ENCODE measurements at regions not wholly inside any gene's neighbourhood (a gene's known extent, or its start where the extent isn't known, plus 50 kb on each side); places are given as distances from the start of the nearest gene placed in this dataset.

DNA sequence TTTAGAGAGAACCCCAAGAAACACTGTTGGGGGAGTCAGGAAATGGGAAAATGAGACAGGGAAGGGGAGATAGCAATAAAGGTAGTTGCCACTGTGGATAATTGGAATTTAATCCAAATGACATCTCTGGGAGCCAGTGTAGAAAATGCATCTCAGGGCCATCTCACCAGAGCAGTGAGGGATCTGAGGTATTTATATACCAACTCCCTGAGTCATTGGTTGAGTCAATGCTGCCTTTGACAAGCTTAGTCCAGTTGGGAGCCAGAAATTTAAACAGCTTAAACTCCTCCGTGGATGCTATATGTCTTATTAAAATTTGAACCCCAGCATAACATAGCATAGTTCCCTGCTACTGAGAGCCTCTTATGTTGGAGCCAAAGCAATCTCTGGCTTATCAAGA, 140.3 kb downstream of the SLC30A10 start:
- no peak overlapping the region for H3K27ac Mint-ChIP-seq
- H3K27me3 ChIP-seq (ENCODE audit: insufficient read depth, low read length, poor library complexity, severe bottlenecking): no peaks in the 10 kb centered on the region
- no peaks in the 10 kb centered on the region for H3K4me1 Mint-ChIP-seq
- H3K4me3 Mint-ChIP-seq: no peak overlapping the region
- H3K9me3 ChIP-seq (ENCODE audit: low read length): no peaks in the 10 kb centered on the region
- peaks cover 0 to 2% (median 2%) of the 10 kb centered on the region in 5 donors for H3K9me3 Mint-ChIP-seq
- DNase-seq: no peak
- no peaks in the 10 kb centered on the region for H3K36me3 ChIP-seq (ENCODE audit: insufficient read depth, low read length)
- H3K4me3 ChIP-seq (ENCODE audit: low read length): no peak overlapping the region
- H3K27ac ChIP-seq (ENCODE audit: low read depth, low read length): no peak overlapping the region
- H3K36me3 Mint-ChIP-seq: no peaks in the 10 kb centered on the region
- no peaks in the 10 kb centered on the region for H3K4me1 ChIP-seq (ENCODE audit: insufficient read depth, low read length)
- H3K27me3 Mint-ChIP-seq: no peaks in the 10 kb centered on the region
- ChIA-PET CTCF (no interaction called here), POLR2A (no interaction called here)

DNA sequence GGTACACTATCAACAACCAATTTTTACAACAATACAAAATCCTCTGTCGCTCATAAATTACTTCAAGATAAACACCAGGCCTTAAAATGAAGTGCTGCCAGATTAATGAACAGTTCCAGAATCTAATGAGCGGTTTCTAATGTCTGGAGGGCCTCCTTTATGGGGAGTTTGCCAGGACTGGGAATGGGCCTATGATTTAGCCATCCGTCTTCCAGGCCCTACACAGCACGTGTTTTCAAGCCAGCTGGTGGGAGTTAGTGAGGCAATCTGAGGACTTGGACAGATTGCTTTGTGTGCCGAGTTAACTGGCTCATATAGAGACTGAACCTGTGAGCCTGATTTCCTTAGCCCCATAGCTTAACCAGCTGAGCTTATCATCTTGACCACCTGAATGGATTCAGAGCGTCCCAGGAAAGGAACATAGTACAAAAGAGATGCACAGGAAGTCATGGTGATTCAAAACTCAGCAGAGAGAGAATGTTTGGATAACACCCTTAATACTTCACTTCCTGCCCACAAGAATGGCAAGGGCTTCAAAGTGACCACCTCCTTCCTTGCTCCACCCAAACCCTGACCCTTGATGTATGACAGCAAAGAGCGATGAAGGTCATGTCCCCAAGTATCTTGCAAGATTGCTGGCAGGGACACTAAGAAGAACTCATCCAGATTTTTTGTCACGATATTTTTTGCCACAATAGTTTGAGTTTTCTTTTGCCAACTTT, 143.5 kb downstream of the SLC30A10 start:
- Mint-ChIP-seq H3K9me3 (peaks cover 0 to 2% (median 0%) of the 10 kb centered on the region in 5 donors), H3K27ac (no peak overlapping the region), H3K4me3 (no peak overlapping the region), H3K36me3 (no peaks in the 10 kb centered on the region), H3K27me3 (no peaks in the 10 kb centered on the region), H3K4me1 (no peaks in the 10 kb centered on the region)
- no peaks in the 10 kb centered on the region for H3K27me3 ChIP-seq (ENCODE audit: insufficient read depth, low read length, poor library complexity, severe bottlenecking)
- no peak overlapping the region for H3K4me3 ChIP-seq (ENCODE audit: low read length)
- no peaks in the 10 kb centered on the region for H3K9me3 ChIP-seq (ENCODE audit: low read length)
- ChIA-PET POLR2A (no interaction called here), CTCF (no interaction called here)
- H3K4me1 ChIP-seq (ENCODE audit: insufficient read depth, low read length): no peaks in the 10 kb centered on the region
- no peaks in the 10 kb centered on the region for H3K36me3 ChIP-seq (ENCODE audit: insufficient read depth, low read length)
- DNase-seq: no peak
- no peak overlapping the region for H3K27ac ChIP-seq (ENCODE audit: low read depth, low read length)

DNA sequence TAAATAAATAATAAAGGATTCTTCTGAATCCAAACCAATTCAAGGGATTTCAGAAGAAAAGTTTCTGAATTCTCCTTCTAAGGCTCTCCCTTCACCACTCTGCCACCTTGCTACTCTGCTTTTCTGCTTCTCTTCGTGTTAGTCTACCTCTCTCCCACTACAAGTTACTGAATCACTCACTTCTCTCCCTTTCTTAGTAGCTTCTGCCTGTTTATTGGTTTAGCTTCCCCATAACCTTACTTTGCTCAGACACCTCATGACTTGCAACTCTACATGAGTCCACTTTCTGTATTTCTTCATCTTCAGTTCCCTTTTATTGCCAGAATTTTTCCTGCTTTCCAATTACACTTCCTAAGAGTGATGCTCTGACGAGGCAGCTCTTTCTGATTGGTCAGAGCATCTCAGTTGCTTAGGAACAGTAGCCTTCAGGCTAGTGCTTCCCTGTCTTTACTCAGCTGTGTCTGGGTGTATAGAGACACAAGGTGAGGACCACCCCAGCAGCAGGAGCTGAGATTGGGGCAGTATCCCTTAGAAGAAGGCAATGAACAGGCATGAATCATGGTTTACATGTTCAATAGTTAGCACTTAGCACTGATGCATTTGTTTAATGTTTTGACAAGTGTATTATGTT, 144.6 kb downstream of the SLC30A10 start:
- CTCF ChIA-PET: no interaction called here
- no peaks in the 10 kb centered on the region for H3K36me3 ChIP-seq (ENCODE audit: insufficient read depth, low read length)

DNA sequence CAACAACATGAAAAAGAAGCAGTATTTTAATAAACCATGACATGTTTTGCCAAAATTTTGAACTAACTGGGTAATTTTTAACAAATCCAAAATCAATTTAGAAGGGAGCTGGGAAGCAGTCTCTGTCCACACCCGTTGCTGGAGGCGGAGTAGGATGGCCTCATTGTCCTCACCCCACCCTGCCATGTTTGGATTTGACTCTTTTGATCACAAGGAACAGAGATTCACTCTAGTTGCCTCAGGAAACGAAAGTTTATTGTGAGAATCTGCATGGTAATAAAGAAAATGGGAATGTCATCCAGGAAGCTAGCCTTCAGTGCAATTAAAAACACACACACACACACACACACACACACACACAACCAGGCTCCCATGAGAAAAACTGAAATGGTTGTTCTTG, 145.4 kb downstream of the SLC30A10 start:
- Histone ChIP-seq H3K4me3 (ENCODE audit: low read length) (no peak overlapping the region), H3K36me3 (ENCODE audit: insufficient read depth, low read length) (no peaks in the 10 kb centered on the region), H3K9me3 (ENCODE audit: low read length) (no peaks in the 10 kb centered on the region), H3K27me3 (ENCODE audit: insufficient read depth, low read length, poor library complexity, severe bottlenecking) (no peaks in the 10 kb centered on the region), H3K4me1 (ENCODE audit: insufficient read depth, low read length) (no peaks in the 10 kb centered on the region), H3K27ac (ENCODE audit: low read depth, low read length) (no peak overlapping the region)
- no peak for DNase-seq
- ChIA-PET CTCF (no interaction called here), POLR2A (no interaction called here)
- Mint-ChIP-seq H3K27me3 (peaks cover 0 to 3% of the 10 kb centered on the region in 2 donors), H3K4me3 (no peak overlapping the region), H3K9me3 (peaks cover 0 to 2% (median 0%) of the 10 kb centered on the region in 5 donors), H3K27ac (no peak overlapping the region), H3K4me1 (no peaks in the 10 kb centered on the region), H3K36me3 (no peaks in the 10 kb centered on the region)

More for the DNA sequence above, 144.6 kb downstream of the SLC30A10 start:
- DNase-seq: no peak
- Mint-ChIP-seq H3K27me3 (peaks cover 0 to 3% of the 10 kb centered on the region in 2 donors), H3K4me1 (no peaks in the 10 kb centered on the region), H3K4me3 (no peak overlapping the region), H3K36me3 (no peaks in the 10 kb centered on the region), H3K27ac (no peak overlapping the region), H3K9me3 (peaks cover 0 to 2% (median 0%) of the 10 kb centered on the region in 5 donors)
- Histone ChIP-seq H3K4me3 (ENCODE audit: low read length) (no peak overlapping the region), H3K27ac (ENCODE audit: low read depth, low read length) (no peak overlapping the region), H3K4me1 (ENCODE audit: insufficient read depth, low read length) (no peaks in the 10 kb centered on the region), H3K9me3 (ENCODE audit: low read length) (no peaks in the 10 kb centered on the region), H3K27me3 (ENCODE audit: insufficient read depth, low read length, poor library complexity, severe bottlenecking) (no peaks in the 10 kb centered on the region)
- POLR2A ChIA-PET: no interaction called here

DNA sequence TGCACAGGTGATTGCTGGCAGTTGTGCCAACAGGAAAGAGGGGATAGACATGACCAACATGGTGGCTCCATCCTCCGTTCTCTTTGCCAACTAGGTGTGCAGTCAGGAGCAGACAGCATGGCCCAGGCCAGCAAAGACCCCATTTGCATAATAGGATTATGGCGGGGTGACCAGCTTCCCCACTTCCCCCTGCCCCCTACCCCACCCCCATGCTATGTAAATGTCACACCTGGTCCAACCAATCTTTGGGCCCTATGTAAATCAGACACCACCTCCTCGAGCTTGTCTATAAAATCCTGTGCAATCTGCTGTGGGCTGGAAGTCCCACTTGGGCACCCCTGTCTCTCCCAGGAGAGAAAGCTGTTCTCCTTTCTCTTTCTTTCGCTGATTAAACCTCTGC, 146.0 kb downstream of the SLC30A10 start:
- POLR2A ChIA-PET: no interaction called here
- Mint-ChIP-seq H3K27ac (no peak overlapping the region), H3K4me1 (no peaks in the 10 kb centered on the region), H3K27me3 (peaks cover 0 to 3% of the 10 kb centered on the region in 2 donors), H3K4me3 (no peak overlapping the region), H3K9me3 (peaks cover 0 to 2% (median 0%) of the 10 kb centered on the region in 5 donors), H3K36me3 (no peaks in the 10 kb centered on the region)
- Histone ChIP-seq H3K27ac (ENCODE audit: low read depth, low read length) (no peak overlapping the region), H3K4me1 (ENCODE audit: insufficient read depth, low read length) (no peaks in the 10 kb centered on the region), H3K36me3 (ENCODE audit: insufficient read depth, low read length) (no peaks in the 10 kb centered on the region), H3K4me3 (ENCODE audit: low read length) (no peak overlapping the region), H3K9me3 (ENCODE audit: low read length) (no peaks in the 10 kb centered on the region), H3K27me3 (ENCODE audit: insufficient read depth, low read length, poor library complexity, severe bottlenecking) (no peaks in the 10 kb centered on the region)
- CTCF ChIA-PET: no interaction called here
- DNase-seq: no peak

DNA sequence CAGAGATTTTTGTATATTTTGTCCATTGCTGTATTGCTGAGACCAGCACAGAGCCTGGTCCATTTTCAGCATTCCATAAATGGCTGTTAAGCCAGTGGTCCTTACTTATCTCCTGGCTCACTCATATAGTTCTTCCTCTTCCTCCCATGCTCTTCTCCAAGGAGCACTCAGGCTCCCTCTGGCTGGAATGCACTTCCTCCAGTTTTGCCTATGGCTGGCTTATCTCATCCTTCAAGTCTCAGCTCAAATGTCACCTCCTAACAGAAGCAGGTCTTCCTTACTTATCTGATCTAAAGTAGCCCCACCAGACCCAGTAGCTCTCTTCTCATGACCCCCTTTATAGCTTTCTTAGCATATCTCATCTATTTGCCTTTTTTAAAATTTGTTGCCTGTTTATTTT, 146.9 kb downstream of the SLC30A10 start:
- Mint-ChIP-seq H3K4me3 (no peak overlapping the region), H3K4me1 (no peaks in the 10 kb centered on the region), H3K27ac (peak overlapping the region in 1 of 8 donors; percentile 8), H3K36me3 (no peaks in the 10 kb centered on the region), H3K9me3 (peaks cover 0 to 6% (median 0%) of the 10 kb centered on the region in 5 donors), H3K27me3 (peaks cover 0 to 3% of the 10 kb centered on the region in 2 donors)
- Histone ChIP-seq H3K4me1 (ENCODE audit: insufficient read depth, low read length) (no peaks in the 10 kb centered on the region), H3K36me3 (ENCODE audit: insufficient read depth, low read length) (no peaks in the 10 kb centered on the region), H3K4me3 (ENCODE audit: low read length) (no peak overlapping the region), H3K9me3 (ENCODE audit: low read length) (no peaks in the 10 kb centered on the region), H3K27ac (ENCODE audit: low read depth, low read length) (no peak overlapping the region), H3K27me3 (ENCODE audit: insufficient read depth, low read length, poor library complexity, severe bottlenecking) (no peaks in the 10 kb centered on the region)
- ChIA-PET CTCF (no interaction called here), POLR2A (no interaction called here)
- DNase-seq: no peak

DNA sequence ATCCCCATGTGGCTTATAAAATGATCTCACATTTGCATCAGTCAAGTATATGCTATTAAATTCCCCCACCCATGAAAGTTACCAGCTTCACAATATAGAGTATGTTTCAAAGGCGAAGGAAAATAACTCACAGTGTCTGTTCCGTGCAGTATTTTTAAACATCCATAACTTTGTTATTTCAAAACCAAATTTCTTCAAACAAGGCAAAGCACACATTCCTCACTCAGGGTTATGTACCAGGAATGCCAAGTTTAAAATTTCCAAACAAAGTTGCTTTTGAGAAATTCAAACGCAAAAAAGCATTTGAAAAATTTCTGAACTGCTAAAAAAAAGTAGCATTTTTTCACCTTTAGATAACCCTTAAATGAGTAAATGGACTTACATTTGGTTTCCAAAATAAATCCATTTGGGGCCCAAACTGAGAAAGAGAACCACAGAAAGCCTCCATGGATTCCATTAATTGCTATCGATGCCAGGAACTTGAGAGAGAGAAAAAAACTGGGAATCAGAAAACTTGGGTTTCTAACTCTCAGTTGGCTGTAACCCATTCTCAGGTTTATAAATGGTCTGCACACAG, 149.5 kb downstream of the SLC30A10 start:
- CTCF ChIA-PET: no interaction called here
- POLR2A ChIA-PET: no interaction called here
- no peak overlapping the region for H3K27ac ChIP-seq (ENCODE audit: low read depth, low read length)

DNA sequence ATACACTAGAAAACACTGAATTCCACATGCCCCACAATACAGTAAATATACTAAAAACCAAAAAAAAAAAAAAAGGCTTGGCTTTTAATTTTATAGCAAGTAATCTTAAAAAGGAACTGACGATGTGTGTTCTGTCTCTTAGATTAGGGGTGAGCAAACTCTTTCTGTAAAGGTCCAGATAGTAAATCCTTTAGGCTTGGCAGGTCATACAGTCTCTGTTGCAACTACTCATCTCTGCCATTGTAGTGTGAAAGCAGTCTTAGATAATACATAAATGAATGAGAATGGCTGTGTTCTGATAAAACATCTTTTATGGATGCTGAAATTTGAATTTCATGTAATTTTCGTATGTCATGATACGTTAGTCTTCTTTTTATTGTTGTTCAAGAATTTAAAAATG, 150.2 kb downstream of the SLC30A10 start:
- Mint-ChIP-seq H3K4me1 (no peaks in the 10 kb centered on the region), H3K9me3 (peaks cover 0 to 6% (median 2%) of the 10 kb centered on the region in 5 donors), H3K4me3 (no peak overlapping the region), H3K36me3 (no peaks in the 10 kb centered on the region), H3K27ac (no peak overlapping the region), H3K27me3 (peaks cover 0 to 3% of the 10 kb centered on the region in 2 donors)
- no peaks in the 10 kb centered on the region for H3K27me3 ChIP-seq (ENCODE audit: insufficient read depth, low read length, poor library complexity, severe bottlenecking)
- ChIA-PET POLR2A (no interaction called here), CTCF (no interaction called here)
- H3K4me1 ChIP-seq (ENCODE audit: insufficient read depth, low read length): no peaks in the 10 kb centered on the region
- no peaks in the 10 kb centered on the region for H3K36me3 ChIP-seq (ENCODE audit: insufficient read depth, low read length)
- H3K4me3 ChIP-seq (ENCODE audit: low read length): no peak overlapping the region
- DNase-seq: no peak
- H3K9me3 ChIP-seq (ENCODE audit: low read length): no peaks in the 10 kb centered on the region
- no peak overlapping the region for H3K27ac ChIP-seq (ENCODE audit: low read depth, low read length)

More for the DNA sequence above, 149.5 kb downstream of the SLC30A10 start:
- DNase-seq: no peak
- Histone ChIP-seq H3K9me3 (ENCODE audit: low read length) (no peaks in the 10 kb centered on the region), H3K27me3 (ENCODE audit: insufficient read depth, low read length, poor library complexity, severe bottlenecking) (no peaks in the 10 kb centered on the region), H3K4me1 (ENCODE audit: insufficient read depth, low read length) (no peaks in the 10 kb centered on the region), H3K4me3 (ENCODE audit: low read length) (no peak overlapping the region), H3K36me3 (ENCODE audit: insufficient read depth, low read length) (no peaks in the 10 kb centered on the region)
- Mint-ChIP-seq H3K4me3 (no peak overlapping the region), H3K36me3 (no peaks in the 10 kb centered on the region), H3K27me3 (peaks cover 0 to 3% of the 10 kb centered on the region in 2 donors), H3K9me3 (peaks cover 0 to 6% (median 2%) of the 10 kb centered on the region in 5 donors), H3K4me1 (no peaks in the 10 kb centered on the region), H3K27ac (no peak overlapping the region)

Measured in CD8-positive, alpha-beta memory T cell (primary cell).